ENCODE measurements at regions not wholly inside any gene's neighbourhood (a gene's known extent, or its start where the extent isn't known, plus 50 kb on each side); places are given as distances from the start of the nearest gene placed in this dataset.
"Not testable (repeated sequence)": the region's sequence is repeated elsewhere in the genome, so short reads cannot be mapped to it uniquely, and the experiment has no call there.

GRCh38 chr12:11446372-11446771, 51.0 kb upstream of the PRB2 start:
- no peak for DNase-seq

- no peak for DNase-seq
These were observed 62.8 kb upstream of the PRB2 start for GRCh38 chr12:11457996-11458645.

GRCh38 chr12:11460343-11461023, 65.1 kb upstream of the PRB2 start:
- no peak for DNase-seq

GRCh38 chr12:11461433-11461832, 66.1 kb upstream of the PRB2 start:
- DNase-seq = no peak

- DNase-seq = no peak
These were observed 81.7 kb upstream of the PRB2 start for GRCh38 chr12:11477110-11477509.

- no peak for DNase-seq
These were observed 87.6 kb upstream of the PRB2 start for GRCh38 chr12:11482955-11483354.

- DNase-seq = peak; percentile 86
These were observed 91.5 kb upstream of the PRB2 start for GRCh38 chr12:11486623-11487444.

- DNase-seq = no peak
These were observed 100.9 kb upstream of the PRB2 start for GRCh38 chr12:11496157-11496851.

GRCh38 chr12:11497438-11497837, 102.1 kb upstream of the PRB2 start:
- DNase-seq = no peak

GRCh38 chr12:11497995-11498394, 102.6 kb upstream of the PRB2 start:
- no peak for DNase-seq

GRCh38 chr12:11498574-11498973, 103.2 kb upstream of the PRB2 start:
- not testable (repeated sequence) for DNase-seq

GRCh38 chr12:11499806-11500187, 104.4 kb upstream of the PRB2 start:
- DNase-seq = no peak

GRCh38 chr12:11500188-11500860, 105.0 kb upstream of the PRB2 start:
- peak; percentile 71 for DNase-seq

GRCh38 chr12:11500861-11501230, 105.5 kb upstream of the PRB2 start:
- DNase-seq = no peak

- no peak for DNase-seq
These were observed 113.3 kb upstream of the PRB2 start for GRCh38 chr12:11508699-11509098.

GRCh38 chr12:11509326-11509725, 114.0 kb upstream of the PRB2 start:
- no peak for DNase-seq

- DNase-seq = no peak
These were observed 115.3 kb upstream of the PRB2 start for GRCh38 chr12:11510671-11511070.

GRCh38 chr12:11513288-11513687, 117.9 kb upstream of the PRB2 start:
- no peak for DNase-seq

GRCh38 chr12:11517080-11517479, 121.7 kb upstream of the PRB2 start:
- DNase-seq = no peak

- no peak for DNase-seq
These were observed 125.0 kb upstream of the ETV6 start for GRCh38 chr12:11524446-11524845.

- no peak for DNase-seq
These were observed 115.4 kb upstream of the ETV6 start for GRCh38 chr12:11534064-11534463.

GRCh38 chr12:11535127-11535526, 114.3 kb upstream of the ETV6 start:
- DNase-seq = no peak

- no peak for DNase-seq
These were observed 110.3 kb upstream of the ETV6 start for GRCh38 chr12:11539156-11539555.

Data from CD4-positive, alpha-beta T cell treated with Interleukin-12 subunit alpha and Interleukin-12 subunit beta, for 1 hour (primary cell).